T-helper 1 cell (primary cell): ENCODE measurements at regions not wholly inside any gene's neighbourhood (a gene's known extent, or its start where the extent isn't known, plus 50 kb on each side); places are given as distances from the start of the nearest gene placed in this dataset.
"Not testable (repeated sequence)": the region's sequence is repeated elsewhere in the genome, so short reads cannot be mapped to it uniquely, and the experiment has no call there.

ENCODE experiments used
- DNase-seq, 5 donors: peaks; one replicate each; pipeline ENCODE4 v3.0.0-alpha.2; 2012 to 2020

- DNase-seq = no peak
Measured at GRCh38 chr21:20877976-20878375, 120.2 kb upstream of the NCAM2 start.

GRCh38 chr21:20882462-20883407, 115.5 kb upstream of the NCAM2 start:
- no peak for DNase-seq

GRCh38 chr21:20883408-20883800, 114.8 kb upstream of the NCAM2 start:
- no peak for DNase-seq

GRCh38 chr21:20902511-20902910, 95.7 kb upstream of the NCAM2 start:
- DNase-seq = no peak

GRCh38 chr21:20902998-20903397, 95.2 kb upstream of the NCAM2 start:
- no peak for DNase-seq

GRCh38 chr21:20927555-20927954, 70.7 kb upstream of the NCAM2 start:
- not testable (repeated sequence) for DNase-seq

- no peak for DNase-seq
Measured at GRCh38 chr21:20942523-20942922, 55.7 kb upstream of the NCAM2 start.

GRCh38 chr21:20943561-20943997, 54.6 kb upstream of the NCAM2 start:
- no peak for DNase-seq

GRCh38 chr21:20944139-20944538, 54.1 kb upstream of the NCAM2 start:
- no peak for DNase-seq

GRCh38 chr21:20946701-20947100, 51.5 kb upstream of the NCAM2 start:
- DNase-seq = no peak
